Endothelial cell of umbilical vein (primary cell): ENCODE measurements at regions not wholly inside any gene's neighbourhood (a gene's known extent, or its start where the extent isn't known, plus 50 kb on each side); places are given as distances from the start of the nearest gene placed in this dataset.
A peak's percentile ranks its signal among the peaks of the same experiment; 100 is the strongest.

Experiments
- CTCF ChIP-seq, 2 donors: IDR thresholded peaks; 1 replicate in 1 of 2; 2 replicates in 1 of 2; pipeline ENCODE4 v1.5.1; 2011; ENCODE audit warnings: low read length in 2 of 2, mild to moderate bottlenecking in 2 of 2, moderate library complexity in 2 of 2, control low read depth in 1 of 2, inconsistent platforms in 1 of 2, low read depth in 1 of 2; ENCODE audit not compliant: insufficient read depth in 1 of 2; ENCODE audit errors: extremely low read depth in 1 of 2
- POLR2AphosphoS5 ChIP-seq: IDR thresholded peaks from 2 replicates; pipeline ENCODE4 v1.6.1; 2012; ENCODE audit warnings: low read depth, mild to moderate bottlenecking, control low read depth, low read length, moderate library complexity; ENCODE audit not compliant: insufficient read depth

- TF ChIP-seq POLR2AphosphoS5 (peak; percentile 48), CTCF (IDR thresholded peaks at IDR 0.05; ENCODE audit: extremely low read depth in 1 of 2, insufficient read depth in 1 of 2, low read depth in 1 of 2, low read length in 2 of 2) (no peak)
These were observed 79.1 kb downstream of the RAMP3 start for GRCh38 chr7:45236666-45237065.
